ENCODE measurements at regions not wholly inside any gene's neighbourhood (a gene's known extent, or its start where the extent isn't known, plus 50 kb on each side); places are given as distances from the start of the nearest gene placed in this dataset.

- no peak overlapping the region for H3K4me3 ChIP-seq (ENCODE audit: low read length)
- no peak for DNase-seq (ENCODE audit: low read depth)
- TF ChIP-seq CTCF (conservative IDR thresholded peaks at IDR 0.05; ENCODE audit: low read depth, low read length) = no peak
Observed at GRCh38 chr3:193779933-193780332, 186.9 kb downstream of the OPA1 start.

GRCh38 chr3:193780397-193780796 lies 187.4 kb downstream of the OPA1 start:
- DNase-seq (ENCODE audit: low read depth) = no peak
- no peak overlapping the region for H3K4me3 ChIP-seq (ENCODE audit: low read length)
- TF ChIP-seq CTCF (conservative IDR thresholded peaks at IDR 0.05; ENCODE audit: low read depth, low read length) = no peak

- DNase-seq (ENCODE audit: low read depth) = peak; percentile 83
- peak; percentile 90 for TF ChIP-seq CTCF (conservative IDR thresholded peaks at IDR 0.05; ENCODE audit: low read depth, low read length)
- no peak overlapping the region for H3K4me3 ChIP-seq (ENCODE audit: low read length)
Observed at GRCh38 chr3:193780810-193781478, 187.9 kb downstream of the OPA1 start.

- peak; percentile 98 for DNase-seq (ENCODE audit: low read depth)
- no peak for TF ChIP-seq CTCF (conservative IDR thresholded peaks at IDR 0.05; ENCODE audit: low read depth, low read length)
- H3K4me3 ChIP-seq (ENCODE audit: low read length) = no peak overlapping the region
Observed at GRCh38 chr3:193782276-193782647, 189.3 kb downstream of the OPA1 start.

- no peak for DNase-seq (ENCODE audit: low read depth)
- no peak for TF ChIP-seq CTCF (conservative IDR thresholded peaks at IDR 0.05; ENCODE audit: low read depth, low read length)
Observed at GRCh38 chr3:193782747-193783146, 189.7 kb downstream of the OPA1 start.

GRCh38 chr3:193783166-193783896 lies 190.3 kb downstream of the OPA1 start:
- no peak for TF ChIP-seq CTCF (conservative IDR thresholded peaks at IDR 0.05; ENCODE audit: low read depth, low read length)
- H3K4me3 ChIP-seq (ENCODE audit: low read length) = no peak overlapping the region
- peak; percentile 66 for DNase-seq (ENCODE audit: low read depth)

More at GRCh38 chr3:193782747-193783146, 189.7 kb downstream of the OPA1 start:
- H3K4me3 ChIP-seq (ENCODE audit: low read length) = no peak overlapping the region

- no peak overlapping the region for H3K4me3 ChIP-seq (ENCODE audit: low read length)
- no peak for DNase-seq (ENCODE audit: low read depth)
- peak; percentile 2 for TF ChIP-seq CTCF (conservative IDR thresholded peaks at IDR 0.05; ENCODE audit: low read depth, low read length)
Observed at GRCh38 chr3:193784822-193785221, 191.8 kb downstream of the OPA1 start.
